Lower leg skin (tissue), 4 donors: ENCODE measurements at regions not wholly inside any gene's neighbourhood (a gene's known extent, or its start where the extent isn't known, plus 50 kb on each side); places are given as distances from the start of the nearest gene placed in this dataset.

Experiments used
- DNase-seq, 2 donors: peaks; one replicate each; pipeline ENCODE4 v3.0.0-alpha.2; 2019; ENCODE audit warnings: low spot score in 2 of 2
- H3K4me3 ChIP-seq: fragments of 200-600 bp; sonication (generic); 2 replicates; pipeline ENCODE4 v1.5.1; 2017; ENCODE audit warnings: mild to moderate bottlenecking, low read depth; ENCODE audit not compliant: poor library complexity, severe bottlenecking
- POLR2A ChIP-seq, 2 donors: fragments of 450-650 bp; IDR thresholded peaks; one replicate each; pipeline ENCODE4 v1.6.1; 2016 to 2017; ENCODE audit warnings: antibody characterized with exemption in 2 of 2, mild to moderate bottlenecking in 1 of 2, moderate library complexity in 1 of 2
- WGBS, 2 donors: methylation state at CpG; one replicate each; pipeline ENCODE4 v1.1.5; 2018; 5-methylcytosine and 5-hydroxymethylcytosine counted together
- intact Hi-C: fragments of 100-400 bp; cut with DNase I; formaldehyde crosslinking; loops from one replicate; pipeline ENCODE4 v1.15.0; 2023; ENCODE audit warnings: low total_unique reads
- TF ChIP-seq, protein P1 (sequence below), 3 donors: fragments of 450-650 bp; IDR thresholded peaks; one replicate each; pipeline ENCODE4 v1.5.1; 2016; ENCODE audit warnings: antibody characterized with exemption in 3 of 3, mild to moderate bottlenecking in 3 of 3, moderate library complexity in 2 of 3

DNA sequence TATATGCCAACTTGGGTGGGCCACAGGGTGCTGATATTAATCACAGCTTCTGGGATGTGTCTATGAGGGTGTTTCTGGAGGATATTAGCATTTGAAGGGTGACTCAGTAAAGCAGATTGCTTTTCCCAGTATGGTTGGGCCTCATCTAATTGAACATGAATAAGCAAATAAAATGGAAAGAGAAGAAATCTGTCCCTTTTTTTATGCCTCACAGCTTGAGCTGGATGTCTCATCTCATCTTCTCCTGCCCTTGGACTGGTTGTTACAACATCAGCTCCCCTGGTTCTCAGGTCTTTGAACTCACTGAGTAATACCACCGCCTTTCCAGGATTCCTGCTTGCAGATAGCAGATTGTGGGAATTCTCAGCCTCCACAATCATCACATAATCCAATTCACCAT, 1149.2 kb downstream of the PCDH18 start:
- intact Hi-C loops: no loop called here
- no peak for DNase-seq
- 87 to 92% methylated on average over 1 of the region's 1 CpG for WGBS, 2 donors
- H3K4me3 ChIP-seq: no peak overlapping the region
- TF ChIP-seq, protein P1, sequence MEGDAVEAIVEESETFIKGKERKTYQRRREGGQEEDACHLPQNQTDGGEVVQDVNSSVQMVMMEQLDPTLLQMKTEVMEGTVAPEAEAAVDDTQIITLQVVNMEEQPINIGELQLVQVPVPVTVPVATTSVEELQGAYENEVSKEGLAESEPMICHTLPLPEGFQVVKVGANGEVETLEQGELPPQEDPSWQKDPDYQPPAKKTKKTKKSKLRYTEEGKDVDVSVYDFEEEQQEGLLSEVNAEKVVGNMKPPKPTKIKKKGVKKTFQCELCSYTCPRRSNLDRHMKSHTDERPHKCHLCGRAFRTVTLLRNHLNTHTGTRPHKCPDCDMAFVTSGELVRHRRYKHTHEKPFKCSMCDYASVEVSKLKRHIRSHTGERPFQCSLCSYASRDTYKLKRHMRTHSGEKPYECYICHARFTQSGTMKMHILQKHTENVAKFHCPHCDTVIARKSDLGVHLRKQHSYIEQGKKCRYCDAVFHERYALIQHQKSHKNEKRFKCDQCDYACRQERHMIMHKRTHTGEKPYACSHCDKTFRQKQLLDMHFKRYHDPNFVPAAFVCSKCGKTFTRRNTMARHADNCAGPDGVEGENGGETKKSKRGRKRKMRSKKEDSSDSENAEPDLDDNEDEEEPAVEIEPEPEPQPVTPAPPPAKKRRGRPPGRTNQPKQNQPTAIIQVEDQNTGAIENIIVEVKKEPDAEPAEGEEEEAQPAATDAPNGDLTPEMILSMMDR (IDR thresholded peaks at IDR 0.05): no peak
- TF ChIP-seq POLR2A (IDR thresholded peaks at IDR 0.05): no peak

DNA sequence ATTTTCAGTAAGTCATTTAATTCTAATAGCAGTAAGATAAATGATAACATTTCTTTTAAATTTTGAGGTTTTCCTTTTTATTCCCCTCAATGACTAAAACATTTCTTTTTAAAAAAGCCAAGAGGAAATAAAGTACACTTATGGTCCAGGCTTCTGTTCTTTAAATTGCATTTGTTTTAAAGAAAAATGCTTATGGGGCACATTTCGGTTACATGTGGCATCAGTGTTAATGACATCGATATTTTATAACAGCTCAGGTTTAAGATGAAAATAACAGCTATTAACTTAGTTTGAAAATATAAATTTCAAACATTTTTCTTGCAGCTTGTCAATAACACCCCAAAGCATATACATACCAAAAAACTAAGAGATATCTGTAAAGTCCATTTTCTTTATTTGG, 1161.1 kb downstream of the PCDH18 start:
- TF ChIP-seq, protein P1 (IDR thresholded peaks at IDR 0.05): no peak
- no peak for TF ChIP-seq POLR2A (IDR thresholded peaks at IDR 0.05)
- no peak overlapping the region for H3K4me3 ChIP-seq
- intact Hi-C loops: no loop called here
- 92 to 95% methylated on average over 2 of the region's 2 CpGs for WGBS, 2 donors
- no peak for DNase-seq

DNA sequence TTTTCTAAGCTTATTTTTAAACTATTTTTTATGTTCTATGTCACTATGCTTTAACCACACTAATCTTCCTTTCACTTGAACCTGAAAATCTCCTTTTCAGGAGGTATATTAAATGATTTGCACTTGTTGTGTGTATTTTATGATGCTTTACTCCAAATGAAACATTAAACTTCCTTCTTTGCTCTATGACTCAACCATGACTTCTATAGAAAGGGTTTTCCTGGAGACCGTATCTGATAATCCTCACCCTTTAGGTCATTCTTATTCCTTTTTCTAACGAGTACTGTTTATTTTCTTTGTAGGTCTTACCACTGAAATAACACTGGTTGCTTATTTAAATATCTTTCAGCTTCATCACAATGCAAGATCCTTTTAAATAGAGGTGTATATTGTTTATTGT, 1163.2 kb downstream of the PCDH18 start:
- no peak overlapping the region for H3K4me3 ChIP-seq
- DNase-seq: no peak
- no peak for TF ChIP-seq POLR2A (IDR thresholded peaks at IDR 0.05)
- TF ChIP-seq, protein P1 (IDR thresholded peaks at IDR 0.05): no peak
- WGBS, 2 donors: 68 to 71% methylated on average over 2 of the region's 2 CpGs
- intact Hi-C loops: no loop called here

DNA sequence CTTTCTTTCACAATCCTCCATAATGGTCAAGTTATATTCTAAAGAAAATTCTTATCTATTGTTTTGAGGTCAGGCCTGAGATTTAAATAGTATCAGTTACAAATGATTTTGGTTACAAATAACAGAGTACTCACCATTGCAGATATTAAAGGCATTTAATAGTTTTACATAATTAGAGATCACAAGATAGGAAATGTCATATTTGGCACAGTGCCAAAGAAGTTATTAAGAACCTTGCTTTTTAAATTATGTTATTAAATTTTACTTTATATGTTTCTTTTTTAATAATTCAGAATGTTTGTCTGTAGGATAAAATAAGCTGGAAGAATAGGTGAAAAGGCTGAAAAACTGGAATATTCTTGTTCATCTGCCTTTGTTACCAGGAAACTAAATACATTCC, 1174.7 kb downstream of the PCDH18 start:
- intact Hi-C loops: no loop called here
- TF ChIP-seq, protein P1 (IDR thresholded peaks at IDR 0.05): no peak
- TF ChIP-seq POLR2A (IDR thresholded peaks at IDR 0.05): no peak
- no peak for DNase-seq
- no peak overlapping the region for H3K4me3 ChIP-seq

DNA sequence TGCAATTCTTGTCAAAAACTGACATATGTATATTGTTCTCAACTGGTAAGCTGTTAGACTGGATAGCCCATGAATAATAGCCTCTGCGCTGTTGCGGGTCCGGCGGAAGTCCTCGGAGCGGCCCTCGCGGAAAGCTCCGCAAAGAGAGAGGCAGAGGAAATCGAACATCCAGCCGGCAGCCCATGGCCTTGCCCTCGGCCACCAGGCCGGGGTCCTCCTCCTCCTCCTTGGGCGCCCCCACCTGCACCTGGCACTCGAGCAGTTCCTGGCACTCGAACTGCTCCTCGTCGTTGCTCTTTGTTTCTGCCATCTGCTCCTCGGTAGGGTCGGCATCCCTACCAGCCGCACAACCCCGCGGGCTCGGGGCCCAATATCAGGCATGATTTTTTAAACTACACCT, 1176.3 kb downstream of the PCDH18 start:
- TF ChIP-seq, protein P1 (IDR thresholded peaks at IDR 0.05): no peak
- no peak for TF ChIP-seq POLR2A (IDR thresholded peaks at IDR 0.05)
- 95% methylated on average over 24 of the region's 24 CpGs for WGBS, 2 donors
- intact Hi-C loops: no loop called here
- DNase-seq: no peak
- no peak overlapping the region for H3K4me3 ChIP-seq

DNA sequence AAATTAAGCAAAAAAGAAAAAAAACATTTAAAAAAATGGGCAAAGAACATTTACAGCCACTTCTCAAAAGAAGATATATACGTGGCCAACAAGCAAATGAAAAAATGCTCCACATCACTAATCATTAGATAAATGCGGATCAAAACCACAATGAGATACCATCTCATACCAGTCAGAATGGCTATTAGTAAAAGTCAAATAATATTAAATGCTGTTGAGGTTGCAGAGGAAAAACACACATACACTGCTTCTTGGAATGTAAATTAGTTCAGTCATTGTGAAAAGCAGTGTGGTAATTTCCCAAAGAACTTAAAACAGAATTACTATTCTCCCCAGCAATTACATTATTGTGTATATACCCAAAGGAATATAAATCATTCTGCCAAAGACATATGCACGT, 1189.0 kb downstream of the PCDH18 start:
- DNase-seq: no peak
- no peak for TF ChIP-seq POLR2A (IDR thresholded peaks at IDR 0.05)
- TF ChIP-seq, protein P1 (IDR thresholded peaks at IDR 0.05): no peak
- intact Hi-C loops: no loop called here
- WGBS, 2 donors: 79 to 82% methylated on average over 3 of the region's 3 CpGs
- no peak overlapping the region for H3K4me3 ChIP-seq
